Body of pancreas (tissue), 4 donors: ENCODE measurements at regions not wholly inside any gene's neighbourhood (a gene's known extent, or its start where the extent isn't known, plus 50 kb on each side); places are given as distances from the start of the nearest gene placed in this dataset.

Source experiments
- ATAC-seq: fragments of 150-250 bp; one replicate; pipeline ENCODE4 v1.9.1; 2016
- DNase-seq, 4 donors: peaks; one replicate each; pipeline ENCODE4 v3.0.0-alpha.2; 2019
- H3K27ac ChIP-seq, 4 donors: fragments of 200-600 bp; sonication (generic); 1 replicate in 3 of 4; 2 replicates in 1 of 4; pipeline versions ENCODE4 v1.5.1 to v1.6.1; 2016 to 2019; ENCODE audit warnings: mild to moderate bottlenecking in 1 of 4, mixed read lengths in 1 of 4, moderate library complexity in 1 of 4
- H3K27me3 ChIP-seq, 2 donors: fragments of 200-600 bp; sonication (generic); one replicate each; pipeline ENCODE4 v1.6.0; 2016; ENCODE audit warnings: mild to moderate bottlenecking in 1 of 2
- H3K36me3 ChIP-seq, 2 donors: fragments of 200-600 bp; sonication (generic); replicated peaks in 1 of 2; 2 replicates each; pipeline ENCODE4 v1.5.1; 2016; ENCODE audit warnings: low read depth in 2 of 2; ENCODE audit not compliant: insufficient read depth in 1 of 2
- H3K4me1 ChIP-seq: fragments of 200-600 bp; sonication (generic); one replicate; pipeline ENCODE4 v1.6.0; 2016
- H3K4me3 ChIP-seq, 2 donors: fragments of 200-600 bp; sonication (generic); 1 replicate in 1 of 2; 2 replicates in 1 of 2; pipeline ENCODE4 v1.5.1; 2016 to 2019
- H3K9me3 ChIP-seq, 3 donors: fragments of 200-600 bp; sonication (generic); 1 replicate in 2 of 3; 2 replicates in 1 of 3; pipeline ENCODE4 v1.5.1; 2016
- CTCF ChIP-seq, 7 experiments: fragments of 450-650 bp in 4 of 7; fragments of 200-600 bp in 3 of 7; sonication (generic) in 3 of 7; IDR thresholded peaks; one replicate each; pipeline ENCODE4 v1.5.1; 2016 to 2019; ENCODE audit warnings: antibody characterized with exemption in 7 of 7
- POLR2A ChIP-seq, 3 donors: fragments of 450-650 bp; IDR thresholded peaks; one replicate each; pipeline ENCODE4 v1.6.1; 2016; ENCODE audit warnings: antibody characterized with exemption in 3 of 3, mild to moderate bottlenecking in 2 of 3
- WGBS, 2 donors: methylation state at CpG; one replicate each; pipeline ENCODE4 v1.1.5; 2017; 5-methylcytosine and 5-hydroxymethylcytosine counted together
- intact Hi-C: fragments of 100-400 bp; cut with DNase I; formaldehyde crosslinking; loops from one replicate; pipeline ENCODE4 v1.15.1; 2023

- no peaks in the 10 kb centered on the region for H3K27me3 ChIP-seq
- ATAC-seq (no peak), DNase-seq (no peak)
- WGBS, 2 donors, result 50 to 70% methylated on average over 3 of the region's 3 CpGs
- TF ChIP-seq CTCF (IDR thresholded peaks at IDR 0.05), result no peak
- TF ChIP-seq POLR2A (IDR thresholded peaks at IDR 0.05), result no peak
- no peaks in the 10 kb centered on the region for H3K36me3 ChIP-seq
- no peak overlapping the region for H3K4me3 ChIP-seq
- peaks cover 11% of the 10 kb centered on the region for H3K4me1 ChIP-seq
- intact Hi-C loops, result no loop called here
- no peaks in the 10 kb centered on the region for H3K9me3 ChIP-seq
- no peak overlapping the region for H3K27ac ChIP-seq
These were observed 130.8 kb upstream of the MAP1B start for GRCh38 chr5:71976449-71976848.

DNA sequence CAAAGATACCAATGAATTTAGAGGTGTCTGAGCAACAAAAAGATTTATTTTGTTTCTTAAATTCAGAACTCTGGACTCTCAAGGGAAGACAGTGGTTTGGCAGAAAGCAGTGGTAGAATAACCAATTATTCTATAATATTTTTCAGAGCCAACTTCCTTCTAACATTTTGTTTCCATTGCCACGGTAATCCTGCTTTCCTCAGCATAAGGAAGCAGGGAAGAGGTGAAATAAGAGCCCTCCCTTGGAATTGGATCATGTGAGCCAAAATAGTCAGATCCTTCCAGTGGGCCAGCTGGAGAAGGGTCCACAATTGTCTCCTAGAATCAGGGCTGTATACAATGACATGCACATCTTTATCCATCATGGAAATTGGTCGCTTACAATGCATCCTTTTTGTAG is 130.0 kb upstream of the MAP1B start:
- H3K27me3 ChIP-seq, result no peaks in the 10 kb centered on the region
- H3K9me3 ChIP-seq, result no peaks in the 10 kb centered on the region
- no peaks in the 10 kb centered on the region for H3K36me3 ChIP-seq
- intact Hi-C loops, result no loop called here
- H3K27ac ChIP-seq, result peak overlapping the region in 2 of 4 donors; percentile 20 to 21
- peaks cover 11% of the 10 kb centered on the region for H3K4me1 ChIP-seq
- 57 to 73% methylated on average over 2 of the region's 2 CpGs for WGBS, 2 donors
- ATAC-seq, result no peak
- no peak for DNase-seq
- H3K4me3 ChIP-seq, result no peak overlapping the region
- TF ChIP-seq POLR2A (IDR thresholded peaks at IDR 0.05) (no peak), CTCF (IDR thresholded peaks at IDR 0.05) (no peak)

GRCh38 chr5:71978216-71978615 is 129.1 kb upstream of the MAP1B start:
- no peaks in the 10 kb centered on the region for H3K36me3 ChIP-seq
- H3K9me3 ChIP-seq, result peaks cover 0 to 2% (median 0%) of the 10 kb centered on the region in 3 donors
- H3K27ac ChIP-seq, result no peak overlapping the region
- intact Hi-C loops, result no loop called here
- H3K27me3 ChIP-seq, result no peaks in the 10 kb centered on the region
- H3K4me1 ChIP-seq, result peaks cover 9% of the 10 kb centered on the region
- WGBS, 2 donors, result 67 to 72% methylated on average over 1 of the region's 1 CpG
- no peak overlapping the region for H3K4me3 ChIP-seq
- ATAC-seq, result no peak
- no peak for DNase-seq
- no peak for TF ChIP-seq CTCF (IDR thresholded peaks at IDR 0.05)
- no peak for TF ChIP-seq POLR2A (IDR thresholded peaks at IDR 0.05)

- 21 to 68% methylated on average over 2 of the region's 2 CpGs for WGBS, 2 donors
These were observed 124.4 kb upstream of the MAP1B start for GRCh38 chr5:71982717-71983395.

More at GRCh38 chr5:71982717-71983395, 124.4 kb upstream of the MAP1B start:
- H3K9me3 ChIP-seq, result peaks cover 0 to 8% (median 0%) of the 10 kb centered on the region in 3 donors
- H3K27ac ChIP-seq, result no peak overlapping the region
- ATAC-seq (no peak), DNase-seq (no peak)
- TF ChIP-seq POLR2A (IDR thresholded peaks at IDR 0.05) (no peak), CTCF (IDR thresholded peaks at IDR 0.05) (no peak)
- no peaks in the 10 kb centered on the region for H3K27me3 ChIP-seq
- no peak overlapping the region for H3K4me3 ChIP-seq
- H3K4me1 ChIP-seq, result no peaks in the 10 kb centered on the region
- intact Hi-C loops, result no loop called here
- no peaks in the 10 kb centered on the region for H3K36me3 ChIP-seq
